GM21360 (cell line): ENCODE measurements at regions not wholly inside any gene's neighbourhood (a gene's known extent, or its start where the extent isn't known, plus 50 kb on each side); places are given as distances from the start of the nearest gene placed in this dataset.

Source experiments
- ATAC-seq: cut with Tn5 transposase; IDR thresholded peaks from one replicate; pipeline ENCODE4 v1.9.1; 2021; ENCODE audit warnings: mild to moderate bottlenecking, moderate library complexity; ENCODE audit not compliant: unreplicated experiment

GRCh38 chr11:19441752-19442553 lies 201.2 kb upstream of the E2F8 start:
- peak; percentile 94 for ATAC-seq

- no peak for ATAC-seq
These were observed 200.5 kb upstream of the E2F8 start for GRCh38 chr11:19441288-19441687.

DNA sequence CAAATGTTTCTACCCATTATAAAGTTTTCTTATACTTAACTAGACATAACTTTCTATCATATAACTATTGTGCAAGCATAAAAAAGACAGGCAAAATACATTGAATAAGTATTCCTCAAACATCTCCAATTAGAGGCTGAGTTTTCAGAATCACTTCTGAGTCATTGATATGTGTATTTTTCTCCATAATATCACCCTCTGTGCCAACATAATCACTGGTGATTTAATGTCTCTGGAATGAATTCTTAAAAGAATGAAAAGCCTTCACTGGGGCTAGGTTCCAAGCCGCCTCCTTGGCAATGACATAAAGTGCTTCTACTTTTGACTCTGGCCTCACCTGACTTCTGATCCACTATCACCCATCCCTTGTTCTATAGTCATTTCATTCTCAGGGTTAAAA lies 197.0 kb upstream of the E2F8 start:
- ATAC-seq, result no peak

DNA sequence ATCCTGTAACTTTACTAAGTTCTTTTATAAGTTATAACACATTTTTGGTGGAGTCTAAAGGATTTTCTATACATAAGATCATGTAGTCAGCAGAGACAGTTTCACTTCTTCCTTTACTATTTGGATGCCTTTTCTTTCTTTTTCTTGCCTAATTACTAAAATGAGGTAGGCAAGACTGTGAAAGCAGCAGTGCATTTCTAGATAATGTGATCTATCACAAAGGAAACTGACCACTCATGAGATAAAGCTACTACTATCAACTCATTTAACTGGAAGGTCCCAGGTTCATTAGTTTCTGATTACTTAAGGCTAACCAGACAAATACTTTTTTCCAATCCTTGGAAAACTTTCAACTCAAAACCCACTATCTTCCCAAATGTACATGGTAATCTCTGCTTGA lies 196.2 kb upstream of the E2F8 start:
- ATAC-seq, result no peak

DNA sequence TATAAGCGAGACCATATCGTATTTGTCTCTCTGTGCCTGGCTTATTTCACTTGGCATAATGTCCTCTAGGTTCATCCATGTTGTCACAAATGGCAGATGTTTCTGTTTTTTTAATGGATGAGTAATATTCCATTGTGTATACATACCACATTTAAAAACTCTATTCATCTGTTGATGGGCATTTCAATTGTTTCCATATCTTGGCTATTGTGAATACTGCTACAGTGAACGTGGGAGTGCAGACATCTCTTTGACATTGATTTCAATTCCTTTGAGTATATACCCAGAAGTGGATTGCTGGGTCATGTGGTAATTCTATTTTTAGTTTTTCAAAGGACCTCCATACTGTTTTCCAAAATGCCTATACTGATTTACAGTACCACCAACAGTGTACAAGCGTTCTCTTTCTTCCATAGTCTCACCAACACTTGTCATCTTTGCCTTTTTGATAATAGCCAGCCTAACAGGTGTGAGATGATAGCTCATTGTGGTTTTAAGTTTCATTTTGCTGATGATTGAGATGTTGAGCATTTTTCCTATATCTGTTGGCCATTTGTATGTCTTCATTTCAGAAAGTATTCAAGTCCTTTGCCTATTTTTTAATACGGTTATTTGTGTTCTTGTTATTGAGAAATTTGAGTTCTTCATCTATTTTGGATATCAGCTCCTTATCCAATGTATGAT lies 194.7 kb upstream of the E2F8 start:
- no peak for ATAC-seq

DNA sequence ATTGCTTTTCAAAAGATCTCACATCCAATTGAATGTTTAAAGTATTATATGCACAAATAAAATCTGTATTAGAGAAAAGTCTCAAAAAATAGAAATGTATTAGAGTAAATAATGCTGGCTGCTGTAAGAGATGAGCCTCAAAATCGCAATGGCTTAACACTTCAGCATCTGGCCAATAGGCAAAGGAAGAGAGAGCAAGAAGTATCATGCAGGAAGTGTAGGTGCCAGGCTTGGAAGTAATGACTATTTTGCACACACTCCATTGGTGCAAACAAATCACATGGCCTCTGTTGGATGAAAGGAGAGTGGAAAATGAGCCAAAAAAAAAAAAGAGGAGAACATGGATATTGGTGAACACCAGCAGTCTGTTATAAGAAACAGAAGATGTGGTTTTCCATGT lies 193.0 kb upstream of the E2F8 start:
- no peak for ATAC-seq

DNA sequence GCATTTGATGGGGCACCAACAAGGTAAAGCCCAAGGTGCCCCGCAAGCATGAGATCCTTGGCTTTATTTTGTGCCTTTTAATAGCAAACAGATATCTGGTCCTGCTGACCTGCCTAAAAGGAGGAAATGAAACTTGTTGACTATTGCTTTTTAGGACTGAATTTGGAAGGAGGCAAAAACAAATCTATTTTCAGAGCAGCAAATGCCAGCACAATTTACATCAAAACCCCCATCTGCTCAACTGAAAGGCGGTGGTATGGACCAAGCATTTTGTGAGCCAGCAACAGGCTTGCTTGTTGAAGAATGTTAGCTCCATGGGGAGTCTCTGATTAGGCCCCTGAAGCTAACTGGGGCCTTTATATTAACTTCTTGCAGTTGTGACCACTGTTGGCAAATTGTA lies 192.6 kb upstream of the E2F8 start:
- peak; percentile 48 for ATAC-seq

DNA sequence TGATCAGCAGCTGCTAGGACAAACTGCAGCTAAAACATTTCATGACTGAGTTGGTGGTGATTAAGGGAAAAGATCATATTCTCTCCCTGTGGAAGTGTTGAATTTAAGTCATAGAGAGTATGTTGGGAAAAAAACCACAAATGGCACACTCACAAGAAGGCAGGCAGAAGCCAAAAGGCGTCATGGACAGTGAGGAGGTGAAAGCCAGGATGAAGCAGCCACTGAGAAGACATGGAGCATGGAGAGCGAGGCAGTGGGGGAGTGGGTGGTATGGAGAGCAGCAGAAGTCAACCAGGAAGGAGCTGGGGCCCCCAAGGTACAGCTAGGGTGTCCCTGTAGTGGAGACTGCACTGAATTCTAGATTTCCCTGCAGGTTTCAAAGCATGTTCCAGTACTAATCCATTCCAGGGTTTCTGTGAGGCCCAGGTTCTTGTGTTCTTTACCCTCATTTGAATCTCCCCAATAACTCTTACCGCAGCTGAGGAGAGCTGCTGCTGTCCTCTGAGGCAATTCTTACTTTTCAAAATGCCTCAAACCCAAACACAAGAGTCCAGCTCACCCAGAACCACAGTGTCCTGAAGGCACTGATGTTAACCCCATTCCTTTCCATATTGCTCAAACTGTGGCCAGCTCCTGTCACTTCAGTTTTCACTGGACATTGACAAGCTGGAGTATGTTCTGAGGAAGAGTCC lies 191.8 kb upstream of the E2F8 start:
- ATAC-seq, result peak; percentile 48

GRCh38 chr11:19430754-19431398 lies 190.1 kb upstream of the E2F8 start:
- ATAC-seq, result no peak

DNA sequence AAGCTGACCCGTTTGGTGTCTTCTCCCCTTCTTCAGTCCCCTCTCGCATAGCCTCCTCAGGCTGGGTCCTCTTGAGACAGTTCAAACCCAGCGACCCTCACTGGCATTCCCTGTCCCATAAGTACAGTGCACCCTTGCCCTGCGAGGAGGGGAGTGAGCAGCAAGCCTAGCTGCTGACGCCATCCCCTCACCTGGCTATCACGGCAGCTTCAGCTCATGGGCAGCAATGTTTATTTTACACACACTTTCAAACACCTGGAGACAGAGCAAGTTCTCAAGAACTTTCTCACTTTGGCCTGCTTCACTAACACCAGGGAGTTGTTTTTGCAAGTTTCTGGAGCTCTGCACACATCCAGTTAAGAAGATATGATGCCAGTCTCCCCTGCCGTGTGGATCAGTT lies 189.6 kb upstream of the E2F8 start:
- ATAC-seq, result no peak

GRCh38 chr11:19429108-19429760 lies 188.5 kb upstream of the E2F8 start:
- no peak for ATAC-seq

- no peak for ATAC-seq
These were observed 187.7 kb upstream of the E2F8 start for GRCh38 chr11:19428206-19429002.

GRCh38 chr11:19426756-19427403 lies 186.1 kb upstream of the E2F8 start:
- ATAC-seq, result no peak

- ATAC-seq, result no peak
These were observed 185.4 kb upstream of the E2F8 start for GRCh38 chr11:19426011-19426755.

GRCh38 chr11:19422276-19422675 lies 181.5 kb upstream of the E2F8 start:
- no peak for ATAC-seq

GRCh38 chr11:19420868-19421533 lies 180.3 kb upstream of the E2F8 start:
- no peak for ATAC-seq

DNA sequence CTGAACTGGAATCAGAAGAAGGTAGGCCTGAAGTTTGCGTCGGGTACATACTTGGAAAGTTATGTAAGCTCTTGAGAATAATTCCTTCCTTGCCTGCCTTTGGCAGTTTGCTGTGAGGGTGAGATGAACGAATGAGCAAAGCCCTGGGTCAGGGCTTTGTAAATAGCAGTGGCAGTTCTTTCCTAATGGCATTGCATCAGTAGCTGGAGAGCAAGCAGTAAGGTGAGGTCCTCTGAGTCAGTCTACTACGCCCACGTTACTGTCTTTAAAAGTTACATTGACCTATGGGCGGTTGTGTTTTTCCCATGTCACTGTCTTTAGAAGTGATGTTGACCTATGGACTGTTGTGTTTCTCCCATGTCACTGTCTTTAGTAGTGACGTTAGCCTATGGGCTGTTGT lies 179.1 kb upstream of the E2F8 start:
- no peak for ATAC-seq

DNA sequence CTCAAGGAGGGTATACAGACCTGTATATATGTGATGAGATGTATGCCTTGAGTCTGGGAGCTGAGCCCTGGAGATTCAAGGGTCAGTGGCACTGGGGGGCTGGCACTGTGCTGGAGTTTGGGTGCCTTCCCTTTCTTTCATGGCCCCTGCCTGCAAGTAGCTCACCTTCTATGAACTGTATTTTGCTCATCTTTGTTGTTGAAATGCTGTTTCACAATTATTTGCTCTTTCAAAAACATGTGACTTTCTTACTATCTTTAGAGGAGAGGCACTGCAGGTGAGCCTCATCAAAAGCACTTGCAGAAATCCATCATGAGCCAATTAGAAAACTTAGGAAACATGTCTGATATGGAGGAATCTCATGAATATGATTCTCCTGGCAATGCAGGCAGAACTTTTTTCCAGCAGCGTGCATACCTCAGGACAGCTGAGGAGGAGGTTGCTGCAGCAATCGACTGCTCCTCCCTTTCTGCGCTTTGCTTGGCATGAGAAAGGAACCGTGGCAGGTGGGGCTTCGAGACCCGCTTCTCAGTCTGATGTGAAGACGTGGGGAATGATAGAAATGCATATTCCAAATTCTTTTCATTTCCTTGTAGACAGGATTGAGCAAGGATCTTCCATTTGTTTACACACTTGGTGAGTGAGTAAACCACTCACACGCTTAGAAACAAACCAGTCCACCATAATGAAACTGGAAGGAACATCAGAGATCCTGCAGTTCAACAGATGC lies 178.4 kb upstream of the E2F8 start:
- ATAC-seq, result no peak
